ENCODE measurements at regions not wholly inside any gene's neighbourhood (a gene's known extent, or its start where the extent isn't known, plus 50 kb on each side); places are given as distances from the start of the nearest gene placed in this dataset.
"Not testable (repeated sequence)": the region's sequence is repeated elsewhere in the genome, so short reads cannot be mapped to it uniquely, and the experiment has no call there.

- Histone ChIP-seq H2AFZ (ENCODE audit: low read depth, low read length, severe bottlenecking) (no peak overlapping the region), H3K9ac (ENCODE audit: low read length) (no peak overlapping the region), H3K36me3 (ENCODE audit: low read length) (no peaks in the 10 kb centered on the region), H3K27me3 (ENCODE audit: low read length) (no peaks in the 10 kb centered on the region), H4K20me1 (ENCODE audit: low read depth, low read length) (no peaks in the 10 kb centered on the region), H3K79me2 (ENCODE audit: insufficient read depth, low read length) (no peaks in the 10 kb centered on the region), H3K9me3 (ENCODE audit: insufficient read depth, low read length) (no peaks in the 10 kb centered on the region), H3K9me2 (replicated peaks; ENCODE audit: insufficient read depth, low read length) (no peaks in the 10 kb centered on the region), H3K4me2 (ENCODE audit: low read depth, low read length, poor library complexity, severe bottlenecking) (no peak overlapping the region), H3K4me3 (ENCODE audit: insufficient read depth, low read length, poor library complexity, severe bottlenecking) (no peak overlapping the region), H3K27ac (ENCODE audit: low read depth, low read length) (no peak overlapping the region), H3F3A (ENCODE audit: insufficient read depth) (no peaks in the 10 kb centered on the region)
- TF ChIP-seq EZH2phosphoT487 (conservative IDR thresholded peaks at IDR 0.05; ENCODE audit: low read length), result no peak
Observed at GRCh38 chr11:121967131-121967704, 148.8 kb downstream of the BLID start.

GRCh38 chr11:121965330-121965729 lies 150.7 kb downstream of the BLID start:
- H3F3A ChIP-seq (ENCODE audit: insufficient read depth), result no peaks in the 10 kb centered on the region
- no peak overlapping the region for H3K27ac ChIP-seq (ENCODE audit: low read depth, low read length)
- no peak overlapping the region for H2AFZ ChIP-seq (ENCODE audit: low read depth, low read length, severe bottlenecking)
- H3K9ac ChIP-seq (ENCODE audit: low read length), result no peak overlapping the region
- no peaks in the 10 kb centered on the region for H3K9me2 ChIP-seq (replicated peaks; ENCODE audit: insufficient read depth, low read length)
- no peaks in the 10 kb centered on the region for H3K27me3 ChIP-seq (ENCODE audit: low read length)
- H3K9me3 ChIP-seq (ENCODE audit: insufficient read depth, low read length), result no peaks in the 10 kb centered on the region
- H3K4me2 ChIP-seq (ENCODE audit: low read depth, low read length, poor library complexity, severe bottlenecking), result no peak overlapping the region
- TF ChIP-seq EZH2phosphoT487 (conservative IDR thresholded peaks at IDR 0.05; ENCODE audit: low read length), result no peak
- TF ChIP-seq, protein P1, sequence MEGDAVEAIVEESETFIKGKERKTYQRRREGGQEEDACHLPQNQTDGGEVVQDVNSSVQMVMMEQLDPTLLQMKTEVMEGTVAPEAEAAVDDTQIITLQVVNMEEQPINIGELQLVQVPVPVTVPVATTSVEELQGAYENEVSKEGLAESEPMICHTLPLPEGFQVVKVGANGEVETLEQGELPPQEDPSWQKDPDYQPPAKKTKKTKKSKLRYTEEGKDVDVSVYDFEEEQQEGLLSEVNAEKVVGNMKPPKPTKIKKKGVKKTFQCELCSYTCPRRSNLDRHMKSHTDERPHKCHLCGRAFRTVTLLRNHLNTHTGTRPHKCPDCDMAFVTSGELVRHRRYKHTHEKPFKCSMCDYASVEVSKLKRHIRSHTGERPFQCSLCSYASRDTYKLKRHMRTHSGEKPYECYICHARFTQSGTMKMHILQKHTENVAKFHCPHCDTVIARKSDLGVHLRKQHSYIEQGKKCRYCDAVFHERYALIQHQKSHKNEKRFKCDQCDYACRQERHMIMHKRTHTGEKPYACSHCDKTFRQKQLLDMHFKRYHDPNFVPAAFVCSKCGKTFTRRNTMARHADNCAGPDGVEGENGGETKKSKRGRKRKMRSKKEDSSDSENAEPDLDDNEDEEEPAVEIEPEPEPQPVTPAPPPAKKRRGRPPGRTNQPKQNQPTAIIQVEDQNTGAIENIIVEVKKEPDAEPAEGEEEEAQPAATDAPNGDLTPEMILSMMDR (IDR thresholded peaks at IDR 0.05; ENCODE audit: insufficient read depth, low read length, poor library complexity, severe bottlenecking), result no peak
- no peaks in the 10 kb centered on the region for H4K20me1 ChIP-seq (ENCODE audit: low read depth, low read length)
- no peaks in the 10 kb centered on the region for H3K36me3 ChIP-seq (ENCODE audit: low read length)
- H3K79me2 ChIP-seq (ENCODE audit: insufficient read depth, low read length), result no peaks in the 10 kb centered on the region
- no peak overlapping the region for H3K4me3 ChIP-seq (ENCODE audit: insufficient read depth, low read length, poor library complexity, severe bottlenecking)

- Histone ChIP-seq H3K9me2 (replicated peaks; ENCODE audit: insufficient read depth, low read length) (no peaks in the 10 kb centered on the region), H3K9me3 (ENCODE audit: insufficient read depth, low read length) (no peaks in the 10 kb centered on the region), H3K4me2 (ENCODE audit: low read depth, low read length, poor library complexity, severe bottlenecking) (no peak overlapping the region), H3K36me3 (ENCODE audit: low read length) (no peaks in the 10 kb centered on the region), H3K27me3 (ENCODE audit: low read length) (no peaks in the 10 kb centered on the region), H2AFZ (ENCODE audit: low read depth, low read length, severe bottlenecking) (no peak overlapping the region), H4K20me1 (ENCODE audit: low read depth, low read length) (no peaks in the 10 kb centered on the region), H3K27ac (ENCODE audit: low read depth, low read length) (no peak overlapping the region), H3K4me3 (ENCODE audit: insufficient read depth, low read length, poor library complexity, severe bottlenecking) (no peak overlapping the region), H3K79me2 (ENCODE audit: insufficient read depth, low read length) (no peaks in the 10 kb centered on the region), H3F3A (ENCODE audit: insufficient read depth) (no peaks in the 10 kb centered on the region), H3K9ac (ENCODE audit: low read length) (no peak overlapping the region)
- TF ChIP-seq, protein P1 (IDR thresholded peaks at IDR 0.05; ENCODE audit: insufficient read depth, low read length, poor library complexity, severe bottlenecking), result no peak
- TF ChIP-seq EZH2phosphoT487 (conservative IDR thresholded peaks at IDR 0.05; ENCODE audit: low read length), result no peak
Observed at GRCh38 chr11:121964591-121964990, 151.4 kb downstream of the BLID start.

DNA sequence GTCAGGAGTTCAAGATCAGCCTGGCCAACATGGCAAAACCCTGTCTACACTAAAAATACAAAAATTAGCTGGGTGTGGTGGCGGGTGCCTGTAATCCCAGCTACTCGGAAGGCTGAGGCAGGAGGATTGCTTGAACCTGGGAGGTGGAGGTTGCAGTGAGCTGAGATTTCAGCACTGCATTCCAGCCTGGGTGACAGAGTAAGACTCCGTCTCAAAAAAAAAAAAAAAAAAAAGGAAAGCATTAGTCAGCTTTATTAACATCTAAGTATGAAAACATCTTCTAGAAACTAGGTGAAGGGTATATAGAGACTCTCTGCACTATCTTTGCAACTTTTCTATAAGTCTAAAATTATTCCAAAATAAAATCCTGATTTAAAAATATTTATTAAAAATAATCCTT lies 152.2 kb downstream of the BLID start:
- not testable (repeated sequence) for H3K9me3 ChIP-seq (ENCODE audit: insufficient read depth, low read length); H3K79me2 ChIP-seq (ENCODE audit: insufficient read depth, low read length); H3K9ac ChIP-seq (ENCODE audit: low read length); H3K27me3 ChIP-seq (ENCODE audit: low read length); H3K36me3 ChIP-seq (ENCODE audit: low read length); H4K20me1 ChIP-seq (ENCODE audit: low read depth, low read length); H3F3A ChIP-seq (ENCODE audit: insufficient read depth); H3K27ac ChIP-seq (ENCODE audit: low read depth, low read length); H3K4me3 ChIP-seq (ENCODE audit: insufficient read depth, low read length, poor library complexity, severe bottlenecking); H3K9me2 ChIP-seq (replicated peaks; ENCODE audit: insufficient read depth, low read length); H3K4me2 ChIP-seq (ENCODE audit: low read depth, low read length, poor library complexity, severe bottlenecking); H2AFZ ChIP-seq (ENCODE audit: low read depth, low read length, severe bottlenecking)

Measured in SU-DHL-6 (cell line).